GM10266 (cell line): ENCODE measurements at regions not wholly inside any gene's neighbourhood (a gene's known extent, or its start where the extent isn't known, plus 50 kb on each side); places are given as distances from the start of the nearest gene placed in this dataset.

ENCODE experiments used
- DNase-seq: peaks from one replicate; pipeline ENCODE4 v3.0.0; 2012; ENCODE audit errors: extremely low spot score
- CTCF ChIP-seq: IDR thresholded peaks from 2 replicates; pipeline ENCODE4 v1.5.1; 2012; ENCODE audit warnings: mild to moderate bottlenecking, low read depth; ENCODE audit not compliant: control insufficient read depth, insufficient read depth; ENCODE audit errors: missing control alignments

- no peak for DNase-seq
- TF ChIP-seq CTCF = no peak
Observed at GRCh38 chr13:74825152-74825937, 656.6 kb downstream of the TBC1D4 start.

DNA sequence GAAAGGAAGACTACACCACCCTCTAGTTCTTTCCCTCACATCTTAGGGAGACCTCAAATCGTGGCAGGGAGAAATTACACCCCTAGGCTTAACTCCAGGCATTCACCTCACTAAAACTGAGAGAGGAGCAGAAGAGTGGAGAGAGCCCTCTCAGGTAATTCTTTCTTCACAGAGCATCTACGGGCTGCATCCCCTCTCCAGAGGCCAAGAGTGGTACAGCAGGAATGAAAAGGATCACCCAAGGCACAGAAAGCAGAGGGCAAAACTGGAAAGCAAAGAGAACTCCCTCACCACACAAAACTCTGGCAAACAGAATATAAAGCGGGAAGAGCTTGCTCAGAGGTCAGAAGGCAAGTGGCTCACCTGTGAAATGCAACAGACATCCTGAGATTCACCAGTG, 661.2 kb downstream of the TBC1D4 start:
- TF ChIP-seq CTCF = no peak
- no peak for DNase-seq

DNA sequence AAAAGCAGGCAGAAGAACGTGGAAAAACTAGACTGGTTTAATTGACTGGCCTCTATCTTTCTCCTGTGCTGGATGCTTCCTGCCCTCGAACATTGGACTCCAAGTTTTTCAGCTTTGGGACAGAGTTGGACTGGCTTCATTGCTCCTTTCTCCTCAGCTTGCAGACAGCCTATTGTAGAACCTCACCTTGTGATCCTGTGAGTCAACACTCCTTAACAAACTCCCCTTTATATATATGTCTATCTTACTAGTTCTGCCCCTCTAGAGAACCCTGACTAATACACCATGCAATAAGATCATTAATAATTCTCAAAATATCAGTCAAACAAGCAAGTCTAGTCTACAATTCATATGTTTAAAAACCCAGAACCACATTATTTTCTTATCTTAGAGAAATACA, 662.4 kb downstream of the TBC1D4 start:
- DNase-seq = no peak

GRCh38 chr13:74816737-74817136, 665.2 kb downstream of the TBC1D4 start:
- TF ChIP-seq CTCF = no peak
- no peak for DNase-seq

More for the DNA sequence above, 662.4 kb downstream of the TBC1D4 start:
- TF ChIP-seq CTCF = no peak

- TF ChIP-seq CTCF = no peak
- DNase-seq = no peak
Observed at GRCh38 chr13:74796157-74796556, 662.0 kb upstream of the KLF12 start.

DNA sequence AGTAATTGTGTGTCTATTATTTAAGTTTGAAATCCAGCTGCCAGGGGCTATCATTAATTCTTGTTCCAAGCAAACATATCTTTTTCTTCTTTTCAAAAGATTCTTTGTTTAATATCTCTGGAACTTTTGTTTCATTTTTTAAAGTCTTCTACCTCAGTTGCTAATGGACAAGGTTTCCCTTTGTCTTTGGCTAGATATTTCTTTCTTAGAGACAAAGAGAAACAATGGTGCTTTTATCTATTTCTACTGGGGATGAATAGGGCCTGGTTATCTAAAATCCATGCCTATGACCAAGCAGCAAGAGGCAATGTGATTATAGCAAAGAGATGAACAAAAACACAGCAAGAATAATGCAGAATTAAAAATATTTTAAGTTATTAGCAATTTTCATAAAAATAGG, 661.3 kb upstream of the KLF12 start:
- TF ChIP-seq CTCF = no peak
- DNase-seq = no peak

DNA sequence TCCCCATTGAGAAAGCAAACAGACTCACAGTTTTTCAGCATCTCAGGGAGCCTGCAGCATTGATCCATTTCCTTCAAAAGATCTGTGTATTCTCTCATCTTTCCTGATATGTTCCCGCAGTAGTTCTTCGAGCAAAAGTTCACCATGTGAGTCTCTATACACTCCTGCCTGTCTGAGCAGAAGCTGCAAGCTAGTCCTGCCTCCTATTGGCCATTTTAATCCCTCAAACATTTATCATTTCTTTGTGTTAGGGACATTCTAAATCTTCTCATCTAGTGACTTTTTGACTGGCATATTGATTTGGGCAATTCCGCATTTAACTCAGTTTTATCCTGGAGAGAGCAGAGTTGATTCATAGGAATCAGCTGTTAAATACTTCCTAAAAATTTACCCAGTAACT, 660.4 kb upstream of the KLF12 start:
- no peak for TF ChIP-seq CTCF
- no peak for DNase-seq
